GM18867 (cell line): ENCODE measurements at regions not wholly inside any gene's neighbourhood (a gene's known extent, or its start where the extent isn't known, plus 50 kb on each side); places are given as distances from the start of the nearest gene placed in this dataset.

ENCODE experiments used
- ATAC-seq: cut with Tn5 transposase; IDR thresholded peaks from one replicate; pipeline ENCODE4 v1.9.1; 2021; ENCODE audit warnings: mild to moderate bottlenecking, moderate library complexity; ENCODE audit not compliant: unreplicated experiment

DNA sequence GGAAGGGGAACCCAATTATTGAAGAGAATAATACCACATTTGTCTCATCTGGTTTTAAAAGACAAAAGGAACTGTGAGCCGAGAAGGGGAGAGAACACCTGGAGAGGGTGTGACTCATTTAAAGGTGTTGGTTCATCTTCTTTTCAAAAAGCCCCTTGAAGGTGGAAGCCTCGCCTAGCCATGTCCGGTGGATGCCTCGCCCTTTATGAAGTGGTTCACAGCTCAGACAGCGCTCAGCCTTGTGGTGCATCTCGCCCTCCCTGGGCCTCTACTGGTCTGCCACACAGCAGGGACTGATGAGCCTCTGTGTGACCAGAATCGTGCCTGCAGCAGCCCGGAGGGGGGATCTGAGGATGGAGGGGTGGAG, 290.0 kb upstream of the CXCR4 start:
- no peak for ATAC-seq

DNA sequence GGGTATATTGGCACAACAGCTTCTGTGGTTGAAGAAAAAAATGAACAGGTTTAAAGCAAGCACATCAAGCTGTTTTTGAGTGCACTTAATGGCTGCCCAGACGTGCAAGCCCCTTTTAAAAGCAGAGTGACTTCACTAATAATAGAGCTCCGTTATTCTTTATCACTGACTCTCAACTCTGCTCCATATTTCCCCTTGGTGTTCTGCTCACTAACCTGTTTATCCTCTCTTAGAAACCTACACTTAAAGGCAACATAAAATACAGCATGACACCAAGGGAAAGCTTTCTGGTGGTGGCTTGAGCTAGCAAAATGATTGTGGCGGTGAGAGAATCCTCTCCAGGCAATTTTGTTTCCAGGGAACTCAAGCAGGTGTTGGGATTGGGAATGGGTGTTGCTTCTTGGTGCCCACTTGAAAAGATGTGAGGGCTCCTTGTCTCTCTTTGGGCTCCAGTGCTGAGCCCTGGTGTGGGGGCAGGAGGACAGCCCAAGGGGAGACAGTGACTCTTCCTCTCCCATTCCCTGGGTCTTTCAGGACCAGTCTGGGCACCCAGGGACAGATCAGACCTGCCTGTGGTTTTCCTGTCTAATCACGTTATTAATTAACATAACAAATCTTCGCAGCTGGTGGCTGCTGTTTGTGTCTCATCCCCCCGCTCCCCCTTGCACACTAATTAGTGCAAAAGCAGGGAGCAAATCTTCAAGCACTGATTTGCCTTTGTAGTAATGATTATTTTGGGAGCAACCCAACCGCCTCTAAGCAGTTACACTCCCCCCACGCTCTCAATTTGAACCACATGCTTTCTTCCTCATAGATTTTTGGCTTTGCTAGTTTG, 289.4 kb upstream of the CXCR4 start:
- ATAC-seq = no peak

DNA sequence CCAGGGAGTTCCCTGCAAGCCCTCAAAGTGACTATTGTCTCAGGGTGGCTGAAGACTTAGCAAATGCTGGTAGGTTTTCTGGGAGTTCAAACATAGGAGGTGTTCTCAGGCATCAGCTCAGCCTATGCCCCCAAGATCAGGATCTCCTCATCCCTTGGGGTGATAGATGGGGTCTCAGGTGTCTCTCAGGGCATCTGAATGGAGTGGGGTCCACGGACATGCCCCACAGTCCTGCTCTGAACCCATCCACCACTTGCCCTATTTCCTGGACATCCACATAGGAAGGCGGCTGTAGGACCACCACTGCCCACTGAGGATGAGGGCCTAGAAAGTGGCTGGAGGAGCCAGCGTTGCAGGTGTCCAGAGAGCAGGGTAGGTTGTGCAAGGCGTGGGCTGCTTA, 287.0 kb upstream of the CXCR4 start:
- no peak for ATAC-seq

DNA sequence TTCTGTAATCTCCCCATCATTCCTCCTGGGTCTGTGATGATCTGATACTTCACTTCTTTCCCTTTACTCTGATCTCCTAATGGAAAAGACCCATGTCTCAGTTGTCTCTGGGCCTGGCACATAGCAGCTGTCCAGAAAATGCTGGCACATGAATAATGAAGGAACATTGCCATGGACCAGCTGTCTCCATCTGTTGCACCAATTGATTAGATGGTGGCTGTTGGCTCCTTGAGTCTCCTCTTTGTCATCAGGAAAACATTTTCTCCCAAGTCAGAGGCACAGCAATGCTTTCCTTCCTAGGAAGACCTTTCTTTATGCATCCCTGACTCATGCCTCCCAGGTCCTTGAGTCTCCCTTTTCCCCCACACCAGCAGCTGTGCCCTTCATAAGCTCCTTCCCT, 286.2 kb upstream of the CXCR4 start:
- ATAC-seq = no peak

DNA sequence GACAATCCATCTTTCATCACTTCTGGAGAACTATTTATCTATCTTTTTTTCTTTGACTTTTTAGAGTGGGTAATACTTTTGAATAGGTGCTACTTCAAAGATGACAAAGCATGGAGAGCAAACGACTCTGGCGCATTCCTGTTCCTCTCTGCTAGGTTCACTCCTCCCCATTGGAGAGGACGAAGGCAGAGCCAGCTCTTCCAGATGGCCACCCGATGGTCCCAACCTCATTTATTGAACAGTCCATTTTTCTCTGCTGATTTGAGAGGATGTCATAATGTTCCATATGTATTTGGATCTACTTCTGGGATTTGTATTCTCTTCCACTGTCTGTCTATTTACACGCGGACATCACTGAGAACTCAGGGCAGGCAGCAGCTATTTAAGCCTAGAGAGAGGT, 284.3 kb upstream of the CXCR4 start:
- no peak for ATAC-seq

DNA sequence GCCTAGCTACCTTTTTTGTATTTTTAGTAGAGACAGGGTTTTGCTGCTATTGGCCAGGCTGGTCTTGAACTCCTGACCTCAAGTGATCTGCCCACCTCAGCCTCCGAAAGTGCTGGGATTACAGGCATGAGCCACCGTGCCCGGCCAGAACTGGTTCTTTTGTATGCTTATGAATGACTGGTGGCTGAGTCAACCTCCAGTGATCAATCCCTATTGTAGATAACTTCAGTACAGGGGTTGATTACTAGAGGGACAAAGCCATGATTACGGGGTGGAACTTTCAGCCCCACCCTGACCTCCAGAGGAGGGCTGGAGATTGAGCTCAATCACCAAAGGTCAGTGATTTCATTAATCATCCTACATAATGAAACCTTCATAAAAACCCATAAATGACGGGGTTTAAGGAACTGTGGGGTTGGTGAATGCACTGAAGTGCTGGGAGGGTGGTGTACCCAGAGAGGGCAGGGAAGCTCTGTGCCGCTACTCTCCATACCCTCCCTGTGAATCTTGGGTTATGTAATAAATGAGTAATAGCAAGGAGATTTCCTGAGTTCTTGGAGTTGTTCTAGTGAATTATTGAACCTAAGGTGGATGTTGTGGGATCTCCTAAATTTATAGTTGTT, 281.8 kb upstream of the CXCR4 start:
- ATAC-seq = no peak

DNA sequence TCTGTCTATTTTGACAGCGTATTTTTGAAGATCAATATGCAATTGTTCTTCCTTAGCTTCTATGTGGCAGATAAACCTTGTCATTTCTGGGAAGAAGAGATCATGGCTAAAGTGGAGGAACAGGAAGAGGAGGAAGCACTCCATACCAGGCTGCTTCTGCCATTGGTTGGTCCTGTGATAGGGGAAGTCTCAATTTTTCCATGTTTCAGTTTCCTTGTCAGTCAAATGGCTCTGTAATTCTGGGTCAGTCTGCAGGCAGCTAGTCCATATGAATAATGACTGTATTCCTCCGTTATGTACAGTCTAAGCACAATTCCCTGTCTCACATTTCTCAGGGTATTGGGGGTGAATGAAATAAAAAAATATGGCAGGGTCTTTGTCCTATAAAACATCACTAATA, 277.6 kb upstream of the CXCR4 start:
- no peak for ATAC-seq

DNA sequence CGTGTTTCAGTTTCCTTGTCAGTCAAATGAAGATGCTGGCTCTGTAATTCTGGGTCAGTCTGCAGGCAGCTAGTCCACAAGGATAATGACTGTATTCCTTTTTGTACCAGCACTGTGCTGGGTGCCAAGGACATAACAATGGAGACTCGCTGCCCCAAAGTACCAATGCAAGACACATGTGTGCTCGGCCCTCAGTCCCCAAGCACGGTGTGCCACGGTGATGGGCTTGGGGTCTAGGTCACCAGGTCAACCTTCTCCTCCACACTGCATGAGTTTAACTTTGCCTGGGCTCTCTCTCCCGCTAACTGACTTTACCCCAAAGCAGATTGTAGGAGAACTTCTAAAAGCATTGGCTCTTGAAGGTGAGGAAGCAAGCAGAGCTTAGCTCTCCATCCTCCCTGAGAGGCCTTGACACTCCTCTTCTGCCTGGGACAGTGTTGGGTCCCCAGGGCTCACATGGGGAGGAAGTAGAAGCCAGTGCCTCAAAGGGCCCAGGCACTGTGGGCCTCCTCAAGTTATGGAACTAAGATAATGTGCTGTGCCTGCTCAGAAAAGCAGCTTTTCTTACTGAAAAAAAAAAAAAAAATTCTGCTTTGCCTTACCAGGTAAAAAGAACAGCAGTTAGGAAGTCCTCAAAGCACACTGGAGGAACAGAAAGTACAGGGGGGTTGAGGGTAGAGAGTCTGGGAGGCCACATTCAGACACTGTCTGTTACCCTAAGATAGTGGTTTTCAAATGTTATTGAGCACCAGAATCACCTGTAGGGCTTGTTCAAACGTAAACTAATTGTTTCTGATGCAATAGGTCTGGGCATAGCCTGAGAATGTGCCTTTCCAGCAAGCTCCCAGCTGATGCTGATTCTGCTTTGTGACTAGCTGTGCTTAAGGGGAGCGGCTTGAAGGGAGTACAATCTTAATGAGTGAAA, 276.4 kb upstream of the CXCR4 start:
- ATAC-seq = peak; percentile 60

DNA sequence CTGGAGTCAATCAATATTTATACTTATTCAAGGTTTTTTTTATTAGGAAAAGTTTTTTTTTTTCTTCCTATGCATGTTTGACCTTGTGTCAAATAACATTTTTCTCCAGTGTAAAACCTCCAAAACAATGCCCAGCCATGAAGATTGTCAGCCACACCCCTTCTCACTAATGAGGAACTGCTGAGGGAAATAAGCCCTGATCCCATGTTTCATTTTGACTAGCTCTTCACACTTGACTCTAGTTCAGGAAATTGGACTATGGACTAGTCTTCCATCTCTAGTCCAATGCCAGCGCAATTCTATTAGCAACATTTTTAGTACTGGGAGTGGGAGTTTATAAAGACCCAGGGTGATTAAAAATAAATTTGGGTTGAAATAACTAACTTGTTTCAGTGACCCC, 275.6 kb upstream of the CXCR4 start:
- no peak for ATAC-seq

DNA sequence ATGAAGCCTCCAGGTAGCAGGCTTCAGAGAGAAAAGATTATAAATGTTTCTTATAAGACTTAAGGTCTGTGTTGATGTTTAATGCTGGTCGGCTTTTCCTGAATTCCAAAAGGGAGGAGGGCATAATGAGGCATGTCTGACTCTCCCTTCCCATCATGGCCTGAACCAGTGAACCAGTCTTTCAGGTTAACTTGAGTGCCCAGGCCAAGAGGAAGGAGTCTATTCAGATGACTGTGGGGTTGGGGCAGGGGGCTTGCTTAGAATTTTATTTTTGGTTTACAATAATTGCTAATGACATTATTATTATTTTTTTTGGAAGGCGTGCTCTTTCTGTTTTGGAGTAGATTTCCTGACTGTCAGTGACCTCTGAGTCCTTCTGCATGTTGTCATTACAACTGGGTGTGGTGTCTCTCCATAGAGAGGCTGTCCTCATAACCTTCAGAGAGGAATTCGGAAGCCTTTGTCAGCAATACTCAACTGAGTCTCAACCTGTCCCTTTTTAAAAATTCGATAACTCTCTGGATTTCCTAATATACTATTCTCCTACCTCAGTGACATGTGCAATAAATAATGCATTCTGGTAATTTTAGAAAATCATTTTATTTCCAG, 275.1 kb upstream of the CXCR4 start:
- no peak for ATAC-seq

DNA sequence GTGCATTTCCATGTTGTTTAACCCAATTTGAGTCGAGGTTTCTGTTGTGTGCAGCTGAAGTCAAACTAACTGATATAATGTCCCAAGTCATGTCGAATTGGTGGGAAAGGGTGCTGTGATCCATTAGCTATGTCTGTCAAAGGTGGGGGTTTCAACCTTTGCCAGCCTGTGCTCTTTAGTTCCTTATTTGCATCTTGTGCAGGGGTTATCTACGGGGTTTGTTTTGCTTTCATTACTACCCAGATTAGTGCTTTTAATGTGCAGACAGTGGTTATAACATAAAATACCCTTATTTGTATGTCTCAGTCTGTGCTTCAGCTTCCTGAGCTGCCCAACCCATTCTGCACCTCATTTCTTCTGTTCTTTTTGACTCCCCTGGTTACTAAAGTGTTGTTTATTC, 271.9 kb upstream of the CXCR4 start:
- ATAC-seq = peak; percentile 90

DNA sequence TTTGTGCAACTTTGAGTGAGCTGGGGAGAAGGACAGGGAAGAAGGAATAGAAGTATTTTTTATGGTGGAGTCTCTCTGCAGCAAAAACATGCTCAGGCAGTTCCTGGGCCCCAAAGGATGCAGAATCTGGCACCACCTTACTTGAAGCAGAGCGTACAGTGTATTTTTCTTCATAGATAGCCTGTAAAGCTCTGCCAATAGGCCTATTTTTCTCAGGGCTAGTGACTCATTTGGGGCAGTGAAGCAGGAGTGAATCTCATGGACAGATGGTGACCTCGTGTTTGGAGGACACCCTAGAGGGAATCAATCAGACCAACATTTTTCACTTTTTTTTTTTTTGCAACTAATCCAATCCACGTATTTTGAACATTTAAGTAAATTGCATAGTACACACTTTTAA, 268.1 kb upstream of the CXCR4 start:
- no peak for ATAC-seq

DNA sequence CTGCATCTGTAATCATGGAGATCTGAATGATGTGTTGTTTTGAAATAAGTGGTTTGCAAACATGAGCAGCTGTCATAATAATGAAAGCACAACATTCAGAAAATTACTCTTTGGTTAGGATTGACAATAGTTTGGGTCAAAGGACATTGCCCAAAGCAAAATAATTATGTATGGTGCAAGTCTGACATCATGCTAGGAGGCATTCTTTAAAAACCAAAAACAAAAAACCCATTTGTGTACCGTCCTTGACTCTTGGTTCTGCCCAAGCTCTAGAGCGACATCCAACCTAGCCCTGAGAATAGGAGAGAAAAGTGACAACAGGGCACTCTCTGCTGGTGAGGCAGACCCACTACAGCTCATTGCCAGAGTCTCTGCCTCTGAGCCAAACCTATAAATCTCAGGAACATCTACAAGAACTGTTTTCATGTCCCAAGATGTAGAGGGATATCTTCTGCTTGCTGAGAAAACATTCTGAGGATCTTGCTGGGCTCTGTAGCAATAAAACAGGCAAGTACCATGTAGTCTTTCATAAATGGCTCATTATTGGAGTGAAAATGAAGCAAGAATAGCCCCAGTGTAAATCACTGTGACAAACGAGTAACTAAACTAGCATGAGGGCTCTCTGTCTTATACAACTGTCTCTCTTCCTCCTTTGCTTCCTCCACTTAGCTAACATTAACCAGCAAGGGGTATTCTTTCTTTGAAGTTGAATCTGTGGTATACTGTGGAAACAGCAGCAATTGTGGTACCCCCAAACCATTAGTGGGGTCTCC, 266.8 kb upstream of the CXCR4 start:
- peak; percentile 62 for ATAC-seq

DNA sequence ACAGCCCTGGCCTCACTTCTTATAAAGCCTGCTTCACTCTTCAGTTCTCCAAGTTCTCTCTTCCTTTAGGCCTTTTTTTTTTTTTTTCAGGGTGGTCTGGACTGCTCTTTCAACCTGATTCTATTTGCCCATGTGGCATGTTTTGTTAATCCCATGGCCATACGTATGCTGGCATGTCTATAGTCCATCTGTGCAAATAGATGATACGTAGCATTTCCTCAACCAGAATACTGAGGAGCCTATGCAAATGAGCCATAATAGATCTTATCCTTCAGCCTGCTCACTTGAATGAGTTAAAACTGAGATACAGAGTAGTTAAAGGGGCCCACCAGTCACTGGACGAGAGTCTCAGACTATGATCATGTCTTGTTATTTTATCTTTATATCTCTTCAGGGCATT, 265.2 kb upstream of the CXCR4 start:
- no peak for ATAC-seq

DNA sequence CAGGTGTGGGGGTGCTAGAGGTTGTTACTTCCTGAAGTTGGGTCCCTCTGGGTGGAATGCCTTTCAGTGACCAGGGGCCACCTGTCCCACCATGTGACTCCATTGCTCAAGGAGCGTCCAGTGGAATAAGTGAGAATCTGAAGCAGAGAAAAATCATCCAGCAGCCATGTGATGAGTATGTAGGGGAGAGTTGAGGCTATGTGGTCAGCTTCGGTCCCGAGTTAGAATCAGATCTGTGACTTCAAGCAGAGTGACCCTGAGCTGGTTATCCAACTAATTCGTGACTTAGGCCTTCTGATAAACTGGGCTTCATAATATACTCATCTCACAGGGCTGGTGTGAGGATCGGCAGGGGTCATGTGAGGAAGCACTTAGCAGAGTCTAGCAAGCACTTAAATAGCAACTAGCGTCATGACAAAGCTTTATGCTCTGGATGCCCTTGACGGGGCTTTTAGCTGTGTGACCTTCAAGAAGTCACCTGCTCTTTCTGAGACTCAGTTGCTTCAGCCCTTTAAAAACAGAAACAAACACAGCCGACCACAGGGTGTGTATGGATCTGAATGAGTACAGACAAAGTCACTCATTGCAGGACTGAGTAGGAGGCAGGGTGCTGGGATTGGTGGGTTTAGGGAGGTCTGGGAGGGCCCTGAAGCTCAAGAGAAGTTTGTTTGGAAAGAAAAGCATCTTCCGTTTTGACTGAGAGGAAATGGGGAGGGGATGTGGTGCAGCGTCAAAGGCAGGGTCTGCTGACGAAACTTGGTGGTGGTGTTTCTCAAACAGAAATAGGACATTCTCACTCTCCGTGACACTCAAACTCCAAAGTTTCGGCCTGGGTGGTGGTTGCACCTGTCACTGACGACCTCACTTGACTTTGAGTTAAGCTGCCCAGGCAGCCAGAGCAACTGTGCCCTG, 264.0 kb upstream of the CXCR4 start:
- ATAC-seq = peak; percentile 70

DNA sequence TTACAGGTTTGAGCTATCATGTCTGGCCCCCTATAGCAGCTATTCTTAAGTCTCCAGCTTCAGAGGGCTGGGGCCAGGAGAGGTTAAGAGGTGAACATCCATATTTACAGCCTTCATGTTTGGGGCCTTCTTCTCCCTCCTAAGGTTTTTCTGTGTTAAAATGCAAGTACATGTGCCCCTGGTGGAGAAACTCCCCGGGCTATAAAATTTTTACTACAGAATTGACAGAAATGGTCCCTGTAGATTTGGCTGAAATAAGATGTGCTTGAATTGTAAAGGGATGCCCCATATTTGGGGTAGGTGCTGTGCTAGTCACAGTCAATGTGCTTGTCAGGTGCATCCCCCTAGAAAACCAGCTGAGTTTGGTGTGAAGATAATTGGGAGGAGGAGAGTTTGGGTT, 263.3 kb upstream of the CXCR4 start:
- ATAC-seq = no peak

DNA sequence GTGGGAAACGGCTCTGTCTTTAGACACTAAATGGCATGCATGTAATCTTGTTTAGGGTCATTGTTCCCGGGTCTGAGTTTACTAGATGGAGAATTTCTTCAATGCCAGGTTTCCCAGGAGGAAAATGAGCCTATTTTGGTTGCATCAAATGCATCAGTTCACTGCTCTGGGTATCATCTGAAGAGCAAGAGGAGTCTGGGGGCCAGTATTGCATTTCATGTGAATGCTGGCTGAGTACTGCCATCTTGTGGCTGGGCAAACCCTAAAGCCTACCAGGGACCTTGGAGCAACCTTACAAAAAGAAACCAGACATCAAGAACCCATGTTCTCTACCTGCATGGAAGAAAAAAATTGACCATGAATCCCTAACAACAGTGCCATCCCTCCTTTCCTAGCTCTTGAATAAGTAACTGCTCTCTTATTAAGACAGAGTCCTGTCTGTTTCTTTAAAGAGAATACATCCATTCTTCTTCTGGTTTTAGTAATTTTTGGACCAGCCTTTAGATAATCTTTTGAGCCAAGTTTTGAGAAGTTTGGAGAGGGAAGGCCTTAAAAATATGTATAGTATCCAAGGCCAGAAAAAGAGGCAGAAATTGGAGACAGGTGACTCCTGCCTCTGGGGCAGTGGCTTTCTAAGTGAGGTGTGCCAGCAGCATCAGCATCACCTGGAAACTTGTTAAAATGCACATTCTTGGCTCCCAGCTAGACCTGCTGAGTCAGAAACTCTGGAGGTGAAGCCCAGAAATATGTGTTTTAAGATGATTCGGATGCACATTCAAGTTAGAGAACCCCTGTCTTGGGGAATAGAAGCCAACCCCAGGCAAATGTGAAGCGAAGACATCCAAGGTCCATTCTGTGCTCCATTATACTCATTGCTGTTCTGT, 261.0 kb upstream of the CXCR4 start:
- ATAC-seq = peak; percentile 22
